ENCODE measurements at regions not wholly inside any gene's neighbourhood (a gene's known extent, or its start where the extent isn't known, plus 50 kb on each side); places are given as distances from the start of the nearest gene placed in this dataset.

DNA sequence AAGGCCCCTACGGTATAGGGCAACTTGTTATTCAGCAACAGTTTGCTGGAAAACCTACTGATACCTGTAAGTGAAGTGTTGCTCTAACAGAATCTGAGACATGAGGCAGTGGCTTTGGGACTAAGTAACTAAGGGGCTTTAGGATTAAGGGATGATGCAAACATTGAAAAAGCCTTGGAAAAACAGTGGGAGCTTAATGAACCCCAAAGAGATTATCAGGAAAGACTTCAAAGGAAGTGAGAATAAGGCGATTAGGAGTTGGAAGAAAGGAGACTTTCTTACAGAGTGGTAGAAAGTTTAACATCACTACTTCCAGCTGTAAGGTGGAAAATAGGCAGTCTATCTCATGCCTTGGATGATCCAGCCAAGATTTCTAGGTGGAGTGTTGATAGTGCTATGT is 158.2 kb upstream of the TRIB2 start:
- no peaks in the 10 kb centered on the region for H3K27me3 ChIP-seq (ENCODE audit: control insufficient read depth, extremely low read depth, insufficient read depth, low read length)
- H3K36me3 ChIP-seq (ENCODE audit: control insufficient read depth in 2 of 2, extremely low read depth in 1 of 2, insufficient read depth in 2 of 2, low read length in 2 of 2) = no peaks in the 10 kb centered on the region
- no peaks in the 10 kb centered on the region for H4K20me1 ChIP-seq (ENCODE audit: control insufficient read depth, extremely low read depth, insufficient read depth, low read length)
- DNase-seq (ENCODE audit: low read depth, low spot score) = no peak
- no peaks in the 10 kb centered on the region for H3K79me2 ChIP-seq (ENCODE audit: control insufficient read depth, insufficient read depth, low read length)
- no peak overlapping the region for H2AFZ ChIP-seq (ENCODE audit: control insufficient read depth, low read length)
- H3K27ac ChIP-seq (ENCODE audit: control insufficient read depth, insufficient read depth, low read length) = no peak overlapping the region
- H3K9me3 ChIP-seq (ENCODE audit: control insufficient read depth, low read depth, low read length) = no peaks in the 10 kb centered on the region
- H3K9me1 ChIP-seq (ENCODE audit: control insufficient read depth, extremely low read depth, insufficient read depth, low read length) = no peaks in the 10 kb centered on the region
- H3K4me1 ChIP-seq (ENCODE audit: control insufficient read depth, extremely low read depth, insufficient read depth, low read length) = peaks cover 13% of the 10 kb centered on the region
- dilution Hi-C loops (cut with MboI; ENCODE audit: extremely low pct_ligation_motif_present, low sequenced_read_pairs) = no loop called here
- no peak overlapping the region for H3K9ac ChIP-seq (ENCODE audit: control insufficient read depth, extremely low read depth, insufficient read depth, low read length)
- no peak overlapping the region for H3K4me3 ChIP-seq (ENCODE audit: control insufficient read depth in 2 of 3, extremely low read depth in 1 of 3, insufficient read depth in 2 of 3, low read depth in 1 of 3, low read length in 3 of 3)
- FAIRE-seq = no peak
- no peak for TF ChIP-seq CTCF (optimal IDR thresholded peaks at IDR 0.05 in 1 of 3, IDR thresholded peaks at IDR 0.05 in 1 of 3, conservative IDR thresholded peaks at IDR 0.05 in 1 of 3; ENCODE audit: extremely low read depth in 1 of 3, insufficient read depth in 2 of 3, low read length in 3 of 3)
- H3K4me2 ChIP-seq (ENCODE audit: control insufficient read depth, extremely low read depth, insufficient read depth, low read depth, low read length) = no peak overlapping the region

GRCh38 chr2:12560618-12561017 is 156.1 kb upstream of the TRIB2 start:
- FAIRE-seq = no peak

More at GRCh38 chr2:12560618-12561017, 156.1 kb upstream of the TRIB2 start:
- H3K4me3 ChIP-seq (ENCODE audit: control insufficient read depth in 2 of 3, extremely low read depth in 1 of 3, insufficient read depth in 2 of 3, low read depth in 1 of 3, low read length in 3 of 3) = no peak overlapping the region
- no peaks in the 10 kb centered on the region for H3K79me2 ChIP-seq (ENCODE audit: control insufficient read depth, insufficient read depth, low read length)
- no peak overlapping the region for H3K4me2 ChIP-seq (ENCODE audit: control insufficient read depth, extremely low read depth, insufficient read depth, low read depth, low read length)
- dilution Hi-C loops (cut with MboI; ENCODE audit: extremely low pct_ligation_motif_present, low sequenced_read_pairs) = no loop called here
- H2AFZ ChIP-seq (ENCODE audit: control insufficient read depth, low read length) = no peak overlapping the region
- H3K4me1 ChIP-seq (ENCODE audit: control insufficient read depth, extremely low read depth, insufficient read depth, low read length) = peaks cover 2% of the 10 kb centered on the region
- no peaks in the 10 kb centered on the region for H4K20me1 ChIP-seq (ENCODE audit: control insufficient read depth, extremely low read depth, insufficient read depth, low read length)
- H3K36me3 ChIP-seq (ENCODE audit: control insufficient read depth in 2 of 2, extremely low read depth in 1 of 2, insufficient read depth in 2 of 2, low read length in 2 of 2) = no peaks in the 10 kb centered on the region
- H3K9me1 ChIP-seq (ENCODE audit: control insufficient read depth, extremely low read depth, insufficient read depth, low read length) = no peaks in the 10 kb centered on the region
- H3K27me3 ChIP-seq (ENCODE audit: control insufficient read depth, extremely low read depth, insufficient read depth, low read length) = no peaks in the 10 kb centered on the region
- TF ChIP-seq EZH2 (IDR thresholded peaks at IDR 0.05; ENCODE audit: low read length) = no peak
- no peak for TF ChIP-seq CTCF (optimal IDR thresholded peaks at IDR 0.05 in 1 of 3, IDR thresholded peaks at IDR 0.05 in 1 of 3, conservative IDR thresholded peaks at IDR 0.05 in 1 of 3; ENCODE audit: extremely low read depth in 1 of 3, insufficient read depth in 2 of 3, low read length in 3 of 3)
- H3K9me3 ChIP-seq (ENCODE audit: control insufficient read depth, low read depth, low read length) = no peaks in the 10 kb centered on the region
- no peak for DNase-seq (ENCODE audit: low read depth, low spot score)
- H3K9ac ChIP-seq (ENCODE audit: control insufficient read depth, extremely low read depth, insufficient read depth, low read length) = no peak overlapping the region
- H3K27ac ChIP-seq (ENCODE audit: control insufficient read depth, insufficient read depth, low read length) = no peak overlapping the region
